Testis (tissue), 2 donors: ENCODE measurements at regions not wholly inside any gene's neighbourhood (a gene's known extent, or its start where the extent isn't known, plus 50 kb on each side); places are given as distances from the start of the nearest gene placed in this dataset.
"Not testable (repeated sequence)": the region's sequence is repeated elsewhere in the genome, so short reads cannot be mapped to it uniquely, and the experiment has no call there.

ENCODE experiments used
- POLR2A ChIP-seq: fragments of 450-650 bp; IDR thresholded peaks from one replicate; pipeline ENCODE4 v1.6.1; 2017; ENCODE audit warnings: antibody characterized with exemption, mild to moderate bottlenecking, moderate library complexity
- TF ChIP-seq, protein P1 (sequence below), 3 experiments: fragments of 450-650 bp in 2 of 3; fragments of 200-600 bp in 1 of 3; sonication (generic) in 1 of 3; IDR thresholded peaks; one replicate each; pipeline ENCODE4 v1.5.1; 2016 to 2019; ENCODE audit warnings: antibody characterized with exemption in 3 of 3, mild to moderate bottlenecking in 2 of 3, moderate library complexity in 1 of 3

DNA sequence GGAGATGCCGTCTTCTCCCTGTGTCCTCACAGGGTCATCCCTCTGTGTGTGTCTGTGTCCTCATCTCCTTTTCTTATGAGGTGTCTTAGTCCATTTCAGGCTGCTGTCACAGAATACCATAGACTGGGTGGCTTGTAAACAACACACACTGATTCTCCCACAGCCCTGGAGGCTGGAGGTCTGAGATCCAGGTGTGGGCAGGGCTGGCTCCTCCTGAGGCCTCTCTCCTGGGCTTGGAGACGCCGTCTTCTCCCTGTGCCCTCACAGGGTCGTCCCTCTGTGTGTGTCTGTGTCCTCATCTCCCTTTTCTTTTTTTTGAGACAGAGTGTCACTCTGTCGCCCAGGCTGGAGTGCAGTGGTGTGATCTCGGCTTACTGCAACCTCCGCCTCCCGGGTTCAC lies 75.9 kb downstream of the CRLF2 start:
- TF ChIP-seq, protein P1, sequence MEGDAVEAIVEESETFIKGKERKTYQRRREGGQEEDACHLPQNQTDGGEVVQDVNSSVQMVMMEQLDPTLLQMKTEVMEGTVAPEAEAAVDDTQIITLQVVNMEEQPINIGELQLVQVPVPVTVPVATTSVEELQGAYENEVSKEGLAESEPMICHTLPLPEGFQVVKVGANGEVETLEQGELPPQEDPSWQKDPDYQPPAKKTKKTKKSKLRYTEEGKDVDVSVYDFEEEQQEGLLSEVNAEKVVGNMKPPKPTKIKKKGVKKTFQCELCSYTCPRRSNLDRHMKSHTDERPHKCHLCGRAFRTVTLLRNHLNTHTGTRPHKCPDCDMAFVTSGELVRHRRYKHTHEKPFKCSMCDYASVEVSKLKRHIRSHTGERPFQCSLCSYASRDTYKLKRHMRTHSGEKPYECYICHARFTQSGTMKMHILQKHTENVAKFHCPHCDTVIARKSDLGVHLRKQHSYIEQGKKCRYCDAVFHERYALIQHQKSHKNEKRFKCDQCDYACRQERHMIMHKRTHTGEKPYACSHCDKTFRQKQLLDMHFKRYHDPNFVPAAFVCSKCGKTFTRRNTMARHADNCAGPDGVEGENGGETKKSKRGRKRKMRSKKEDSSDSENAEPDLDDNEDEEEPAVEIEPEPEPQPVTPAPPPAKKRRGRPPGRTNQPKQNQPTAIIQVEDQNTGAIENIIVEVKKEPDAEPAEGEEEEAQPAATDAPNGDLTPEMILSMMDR (IDR thresholded peaks at IDR 0.05) = not testable (repeated sequence)
- TF ChIP-seq POLR2A = not testable (repeated sequence)
